PC-9 (cell line): ENCODE measurements at regions not wholly inside any gene's neighbourhood (a gene's known extent, or its start where the extent isn't known, plus 50 kb on each side); places are given as distances from the start of the nearest gene placed in this dataset.

ENCODE experiments used
- BruUV-seq: library from RNA; stranded (reverse); fragments of 400-500 nt; replicated peaks from 2 replicates; lab custom pipeline; 2021; lab: Mats Ljungman, UMichigan
- CTCF ChIA-PET: fragments of 300-600 bp; sonication (Branson Sonifier 250); formaldehyde crosslinking; loops from one replicate; lab custom pipeline; 2022; ENCODE audit warnings: antibody characterized with exemption; lab: Charles Lee
- POLR2A ChIA-PET: fragments of 300-600 bp; sonication (Branson Sonifier 250); formaldehyde crosslinking; loops from one replicate; lab custom pipeline; 2022; ENCODE audit warnings: antibody characterized with exemption; ENCODE audit not compliant: unreplicated experiment; lab: Charles Lee
- DNase-seq, 2 experiments: peaks; one replicate each; pipeline versions ENCODE4 v3.0.0 to v3.0.0-alpha.2; 2015 to 2022; ENCODE audit warnings: mixed read lengths in 1 of 2
- H2AFZ ChIP-seq: fragments of 200-600 bp; sonication (generic); 2 replicates; pipeline ENCODE4 v1.8.1; 2017; ENCODE audit warnings: antibody characterized with exemption
- H3F3A ChIP-seq: fragments of 200-600 bp; sonication (generic); 2 replicates; pipeline ENCODE4 v1.8.1; 2017; ENCODE audit warnings: antibody characterized with exemption, mild to moderate bottlenecking, low read depth; ENCODE audit not compliant: insufficient read depth
- H3K27ac ChIP-seq: fragments of 200-600 bp; sonication (generic); 2 replicates; pipeline ENCODE4 v1.6.1; 2016; ENCODE audit warnings: mixed run types
- H3K27me3 ChIP-seq: fragments of 200-600 bp; sonication (generic); 2 replicates; pipeline ENCODE4 v1.6.1; 2016; ENCODE audit warnings: low read depth, mixed run types; ENCODE audit not compliant: insufficient read depth
- H3K36me3 ChIP-seq: fragments of 200-600 bp; sonication (generic); 2 replicates; pipeline ENCODE4 v1.6.1; 2016; ENCODE audit warnings: low read depth, mixed run types
- H3K4me1 ChIP-seq: fragments of 200-600 bp; sonication (generic); replicated peaks from 2 replicates; pipeline ENCODE4 v1.6.1; 2016; ENCODE audit warnings: mixed run types; ENCODE audit not compliant: insufficient read depth
- H3K4me2 ChIP-seq: fragments of 200-600 bp; sonication (generic); 2 replicates; pipeline ENCODE4 v1.6.1; 2017; ENCODE audit warnings: mixed run types
- H3K4me3 ChIP-seq: fragments of 200-600 bp; sonication (generic); 2 replicates; pipeline ENCODE4 v1.6.1; 2016; ENCODE audit warnings: mixed run types
- H3K79me2 ChIP-seq: fragments of 200-600 bp; sonication (generic); 2 replicates; pipeline ENCODE4 v1.6.1; 2017; ENCODE audit warnings: low read depth, mixed run types
- H3K9me2 ChIP-seq: fragments of 200-600 bp; sonication (generic); 2 replicates; pipeline ENCODE4 v1.8.1; 2017; ENCODE audit warnings: mild to moderate bottlenecking; ENCODE audit not compliant: insufficient read depth
- H3K9me3 ChIP-seq: fragments of 200-600 bp; sonication (generic); 2 replicates; pipeline ENCODE4 v1.8.1; 2016; ENCODE audit warnings: low read depth; ENCODE audit not compliant: insufficient read depth
- H4K20me1 ChIP-seq: fragments of 200-600 bp; sonication (generic); 2 replicates; pipeline ENCODE4 v1.8.1; 2017; ENCODE audit not compliant: insufficient read depth
- CTCF ChIP-seq: fragments of 200-600 bp; sonication (generic); conservative IDR thresholded peaks from 2 replicates; pipeline ENCODE4 v1.6.1; 2017; ENCODE audit warnings: mixed run types, antibody characterized with exemption, mild to moderate bottlenecking, moderate library complexity
- EZH2 ChIP-seq: fragments of 200-600 bp; sonication (generic); IDR thresholded peaks from 2 replicates; pipeline ENCODE4 v1.8.0; 2017; ENCODE audit warnings: antibody characterized with exemption, low read depth
- intact Hi-C: fragments of 100-400 bp; cut with micrococcal nuclease; formaldehyde crosslinking; loops from one replicate; pipeline ENCODE4 v1.10.0; 2022; ENCODE audit not compliant: unreplicated experiment

- Histone ChIP-seq H3K27me3 (no peaks in the 10 kb centered on the region), H3K4me1 (no peaks in the 10 kb centered on the region), H3K4me2 (no peak overlapping the region), H3K4me3 (no peak overlapping the region), H2AFZ (no peak overlapping the region), H3F3A (no peaks in the 10 kb centered on the region), H3K79me2 (no peaks in the 10 kb centered on the region), H3K9me2 (no peaks in the 10 kb centered on the region), H3K9me3 (no peaks in the 10 kb centered on the region), H4K20me1 (no peaks in the 10 kb centered on the region), H3K36me3 (no peaks in the 10 kb centered on the region), H3K27ac (no peak overlapping the region)
- TF ChIP-seq EZH2: no peak
- no peak for DNase-seq
- ChIA-PET CTCF (no interaction called here), POLR2A (no interaction called here)
- no TSS peak for BruUV-seq
- intact Hi-C loops: no loop called here
These were observed 370.1 kb upstream of the PRKCQ start for GRCh38 chr10:6950133-6950532.

GRCh38 chr10:6944436-6944835 is 364.4 kb upstream of the PRKCQ start:
- Histone ChIP-seq H3K4me3 (no peak overlapping the region), H3K4me1 (no peaks in the 10 kb centered on the region), H3K9me3 (no peaks in the 10 kb centered on the region), H3K4me2 (no peak overlapping the region), H2AFZ (no peak overlapping the region), H3K79me2 (no peaks in the 10 kb centered on the region), H3F3A (no peaks in the 10 kb centered on the region), H3K36me3 (no peaks in the 10 kb centered on the region), H3K27me3 (peaks cover 2% of the 10 kb centered on the region; the same call in 1 of the 2 replicates), H4K20me1 (no peaks in the 10 kb centered on the region), H3K9me2 (no peaks in the 10 kb centered on the region), H3K27ac (no peak overlapping the region)
- ChIA-PET POLR2A (no interaction called here), CTCF (no interaction called here)
- intact Hi-C loops: no loop called here
- DNase-seq: no peak
- TF ChIP-seq EZH2 (no peak), CTCF (no peak)
- no TSS peak for BruUV-seq

DNA sequence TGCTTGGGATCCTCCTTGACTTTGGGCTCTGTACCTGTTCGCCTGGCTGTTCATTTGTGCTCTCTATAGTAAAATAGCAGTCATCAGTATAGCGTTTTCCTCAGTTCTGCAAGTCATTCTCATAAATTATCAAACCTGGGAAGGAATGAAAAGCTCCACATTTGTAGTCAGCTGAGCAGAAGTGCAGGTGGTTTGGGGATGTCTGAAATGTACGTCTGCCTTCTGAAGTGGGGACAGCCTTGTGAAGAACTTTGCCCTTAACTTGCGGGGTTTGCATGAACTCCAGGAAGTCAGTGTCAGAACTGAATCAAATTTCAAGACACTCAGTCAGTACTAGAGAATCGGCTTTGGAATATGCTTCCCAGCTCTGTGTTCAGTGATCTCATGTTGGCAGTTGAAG is 358.3 kb upstream of the PRKCQ start:
- CTCF ChIA-PET: no interaction called here
- intact Hi-C loops: no loop called here
- no TSS peak for BruUV-seq

More for the DNA sequence above, 358.3 kb upstream of the PRKCQ start:
- Histone ChIP-seq H3K36me3 (no peaks in the 10 kb centered on the region), H4K20me1 (no peaks in the 10 kb centered on the region), H3K79me2 (no peaks in the 10 kb centered on the region), H2AFZ (no peak overlapping the region), H3F3A (no peaks in the 10 kb centered on the region), H3K9me3 (no peaks in the 10 kb centered on the region), H3K27me3 (peaks cover 11% of the 10 kb centered on the region), H3K4me1 (no peaks in the 10 kb centered on the region), H3K4me2 (no peak overlapping the region), H3K9me2 (no peaks in the 10 kb centered on the region), H3K27ac (no peak overlapping the region), H3K4me3 (no peak overlapping the region)
- DNase-seq: no peak
- TF ChIP-seq CTCF (no peak), EZH2 (no peak)
- POLR2A ChIA-PET: no interaction called here
